ENCODE measurements at regions not wholly inside any gene's neighbourhood (a gene's known extent, or its start where the extent isn't known, plus 50 kb on each side); places are given as distances from the start of the nearest gene placed in this dataset.
"Not testable (repeated sequence)": the region's sequence is repeated elsewhere in the genome, so short reads cannot be mapped to it uniquely, and the experiment has no call there.

DNA sequence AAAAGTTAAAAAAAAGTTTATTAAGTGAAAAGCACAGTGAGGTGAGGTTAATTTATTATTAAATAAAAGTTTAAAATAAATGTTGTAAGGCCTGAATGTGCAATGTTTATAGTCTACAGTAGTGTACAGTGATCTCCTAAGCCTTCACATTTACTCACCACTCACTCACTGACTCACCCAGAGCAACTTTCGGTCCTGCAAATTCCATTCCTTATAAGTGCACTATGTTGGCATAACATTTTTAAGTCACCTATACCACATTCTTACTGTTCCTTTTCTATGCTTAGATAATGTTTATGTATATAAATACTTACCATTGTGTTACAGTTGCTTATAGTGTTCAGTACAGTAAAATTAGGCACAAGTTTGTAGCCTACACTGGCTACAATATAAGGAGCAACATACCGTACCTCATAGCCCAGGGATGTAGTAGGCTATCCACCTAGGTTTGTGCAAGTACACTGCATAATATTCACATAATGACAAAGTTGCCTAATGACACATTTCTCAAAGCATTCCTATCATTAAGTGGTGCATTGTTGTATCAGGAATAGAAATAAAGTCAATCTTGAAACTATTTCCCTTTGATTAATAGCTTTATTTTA, 426.5 kb upstream of the BRINP3 start:
- Histone ChIP-seq H3K27me3 (ENCODE audit: insufficient read depth, low read length) (no peaks in the 10 kb centered on the region), H3K4me3 (ENCODE audit: low read length) (no peak overlapping the region), H3K9me3 (ENCODE audit: insufficient read depth, low read depth, low read length) (no peaks in the 10 kb centered on the region), H3K27ac (ENCODE audit: low read depth, low read length) (no peak overlapping the region), H3K9ac (ENCODE audit: low read depth, low read length) (no peak overlapping the region), H3K36me3 (ENCODE audit: insufficient read depth, low read length) (no peaks in the 10 kb centered on the region), H3K4me1 (ENCODE audit: insufficient read depth, low read length) (no peaks in the 10 kb centered on the region)
- WGBS = 92% methylated on average over 2 of the region's 2 CpGs

- Histone ChIP-seq H3K9me3 (ENCODE audit: insufficient read depth, low read depth, low read length) (no peaks in the 10 kb centered on the region), H3K4me3 (ENCODE audit: low read length) (no peak overlapping the region), H3K4me1 (ENCODE audit: insufficient read depth, low read length) (no peaks in the 10 kb centered on the region), H3K9ac (ENCODE audit: low read depth, low read length) (no peak overlapping the region), H3K27me3 (ENCODE audit: insufficient read depth, low read length) (no peaks in the 10 kb centered on the region), H3K27ac (ENCODE audit: low read depth, low read length) (no peak overlapping the region), H3K36me3 (ENCODE audit: insufficient read depth, low read length) (no peaks in the 10 kb centered on the region)
- WGBS = 94% methylated on average over 1 of the region's 1 CpG
Observed at GRCh38 chr1:190906206-190906725, 428.6 kb upstream of the BRINP3 start.

GRCh38 chr1:190908246-190908645, 430.6 kb upstream of the BRINP3 start:
- no CpG with 5 or more reads among the region's 1 CpG for WGBS
- Histone ChIP-seq H3K9ac (ENCODE audit: low read depth, low read length) (no peak overlapping the region), H3K4me1 (ENCODE audit: insufficient read depth, low read length) (no peaks in the 10 kb centered on the region)

GRCh38 chr1:190908691-190909090, 431.0 kb upstream of the BRINP3 start:
- no peaks in the 10 kb centered on the region for H3K4me1 ChIP-seq (ENCODE audit: insufficient read depth, low read length)
- no peak overlapping the region for H3K9ac ChIP-seq (ENCODE audit: low read depth, low read length)
- no peaks in the 10 kb centered on the region for H3K9me3 ChIP-seq (ENCODE audit: insufficient read depth, low read depth, low read length)
- H3K4me3 ChIP-seq (ENCODE audit: low read length) = no peak overlapping the region
- H3K36me3 ChIP-seq (ENCODE audit: insufficient read depth, low read length) = no peaks in the 10 kb centered on the region
- H3K27me3 ChIP-seq (ENCODE audit: insufficient read depth, low read length) = no peaks in the 10 kb centered on the region
- no peak overlapping the region for H3K27ac ChIP-seq (ENCODE audit: low read depth, low read length)

More at GRCh38 chr1:190908246-190908645, 430.6 kb upstream of the BRINP3 start:
- no peaks in the 10 kb centered on the region for H3K9me3 ChIP-seq (ENCODE audit: insufficient read depth, low read depth, low read length)
- H3K4me3 ChIP-seq (ENCODE audit: low read length) = no peak overlapping the region
- no peaks in the 10 kb centered on the region for H3K36me3 ChIP-seq (ENCODE audit: insufficient read depth, low read length)
- no peaks in the 10 kb centered on the region for H3K27me3 ChIP-seq (ENCODE audit: insufficient read depth, low read length)
- no peak overlapping the region for H3K27ac ChIP-seq (ENCODE audit: low read depth, low read length)

DNA sequence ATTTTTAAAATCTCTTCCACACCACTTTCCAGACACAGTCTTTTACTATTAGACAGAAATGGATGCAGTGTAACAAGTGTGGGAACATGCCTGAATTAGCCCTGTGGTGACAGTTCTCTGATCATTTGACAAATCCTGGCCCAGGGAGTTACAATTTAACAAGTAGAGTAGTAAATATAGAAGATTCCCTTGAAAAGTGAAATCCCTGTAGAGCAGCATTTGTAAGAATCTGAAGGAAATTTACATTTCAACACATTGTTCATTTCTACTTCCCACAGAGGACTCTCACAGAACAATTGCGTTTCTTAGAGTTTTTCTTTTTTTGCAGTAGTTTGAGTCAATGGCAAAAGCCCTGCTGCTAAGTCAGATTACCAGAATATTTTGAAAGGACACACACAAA, 458.3 kb upstream of the BRINP3 start:
- H3K4me1 ChIP-seq (ENCODE audit: insufficient read depth, low read length) = peaks cover 12% of the 10 kb centered on the region; the same call in 1 of the 2 replicates
- no peaks in the 10 kb centered on the region for H3K27me3 ChIP-seq (ENCODE audit: insufficient read depth, low read length)
- H3K9ac ChIP-seq (ENCODE audit: low read depth, low read length) = no peak overlapping the region
- H3K36me3 ChIP-seq (ENCODE audit: insufficient read depth, low read length) = no peaks in the 10 kb centered on the region
- H3K27ac ChIP-seq (ENCODE audit: low read depth, low read length) = no peak overlapping the region; the same call in 1 of the 2 replicates
- H3K4me3 ChIP-seq (ENCODE audit: low read length) = no peak overlapping the region
- H3K9me3 ChIP-seq (ENCODE audit: insufficient read depth, low read depth, low read length) = no peaks in the 10 kb centered on the region
- no CpG with 5 or more reads among the region's 1 CpG for WGBS

- Histone ChIP-seq H3K9me3 (ENCODE audit: insufficient read depth, low read depth, low read length) (no peaks in the 10 kb centered on the region), H3K4me3 (ENCODE audit: low read length) (no peak overlapping the region), H3K36me3 (ENCODE audit: insufficient read depth, low read length) (no peaks in the 10 kb centered on the region), H3K27me3 (ENCODE audit: insufficient read depth, low read length) (no peaks in the 10 kb centered on the region), H3K9ac (ENCODE audit: low read depth, low read length) (no peak overlapping the region), H3K27ac (ENCODE audit: low read depth, low read length) (no peak overlapping the region; the same call in 1 of the 2 replicates), H3K4me1 (ENCODE audit: insufficient read depth, low read length) (peaks cover 12% of the 10 kb centered on the region; the same call in 1 of the 2 replicates)
- WGBS = no CpG with 5 or more reads among the region's 1 CpG
Observed at GRCh38 chr1:190936337-190936736, 458.7 kb upstream of the BRINP3 start.

DNA sequence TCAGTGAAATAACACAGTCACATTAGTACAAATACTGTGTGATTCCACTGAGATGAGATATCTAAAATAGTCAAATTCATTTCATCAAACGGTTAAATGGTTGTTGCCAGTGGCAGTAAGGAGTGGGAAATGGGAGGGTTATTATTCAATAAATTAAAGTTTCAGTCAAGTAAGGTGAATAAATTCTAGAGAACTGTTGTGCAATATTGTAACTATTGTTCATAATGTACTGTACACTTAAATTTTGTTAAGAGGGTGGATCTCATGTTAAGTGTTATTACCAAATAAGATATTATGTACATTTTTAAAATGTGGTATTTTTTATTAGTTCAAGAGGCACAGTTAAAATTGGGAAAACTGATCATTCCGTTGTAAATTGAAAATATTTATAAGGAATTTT, 463.3 kb upstream of the BRINP3 start:
- Histone ChIP-seq H3K4me1 (ENCODE audit: insufficient read depth, low read length) (peaks cover 6% of the 10 kb centered on the region; the same call in 1 of the 2 replicates), H3K4me3 (ENCODE audit: low read length) (no peak overlapping the region), H3K9ac (ENCODE audit: low read depth, low read length) (no peak overlapping the region), H3K27me3 (ENCODE audit: insufficient read depth, low read length) (no peaks in the 10 kb centered on the region), H3K27ac (ENCODE audit: low read depth, low read length) (no peak overlapping the region), H3K9me3 (ENCODE audit: insufficient read depth, low read depth, low read length) (no peaks in the 10 kb centered on the region), H3K36me3 (ENCODE audit: insufficient read depth, low read length) (no peaks in the 10 kb centered on the region)
- WGBS = 100% methylated on average over 2 of the region's 2 CpGs

- H3K9ac ChIP-seq (ENCODE audit: low read depth, low read length) = no peak overlapping the region
- no peaks in the 10 kb centered on the region for H3K4me1 ChIP-seq (ENCODE audit: insufficient read depth, low read length)
- WGBS = no CpG with 5 or more reads among the region's 3 CpGs
- no peak overlapping the region for H3K4me3 ChIP-seq (ENCODE audit: low read length)
- no peaks in the 10 kb centered on the region for H3K9me3 ChIP-seq (ENCODE audit: insufficient read depth, low read depth, low read length)
- H3K36me3 ChIP-seq (ENCODE audit: insufficient read depth, low read length) = no peaks in the 10 kb centered on the region
- H3K27me3 ChIP-seq (ENCODE audit: insufficient read depth, low read length) = no peaks in the 10 kb centered on the region
- H3K27ac ChIP-seq (ENCODE audit: low read depth, low read length) = no peak overlapping the region
Observed at GRCh38 chr1:190942475-190942874, 464.8 kb upstream of the BRINP3 start.

- not testable (repeated sequence) for H3K4me1 ChIP-seq (ENCODE audit: insufficient read depth, low read length); H3K36me3 ChIP-seq (ENCODE audit: insufficient read depth, low read length); H3K4me3 ChIP-seq (ENCODE audit: low read length); H3K27ac ChIP-seq (ENCODE audit: low read depth, low read length); H3K9me3 ChIP-seq (ENCODE audit: insufficient read depth, low read depth, low read length); H3K27me3 ChIP-seq (ENCODE audit: insufficient read depth, low read length); H3K9ac ChIP-seq (ENCODE audit: low read depth, low read length)
- 98% methylated on average over 3 of the region's 5 CpGs for whole genome bisulfite sequencing
Observed at GRCh38 chr1:190943722-190944121, 466.1 kb upstream of the BRINP3 start.

- no peak overlapping the region for H3K9ac ChIP-seq (ENCODE audit: low read depth, low read length)
- 91% methylated on average over 5 of the region's 5 CpGs for WGBS
- no peak overlapping the region for H3K27ac ChIP-seq (ENCODE audit: low read depth, low read length)
- no peaks in the 10 kb centered on the region for H3K9me3 ChIP-seq (ENCODE audit: insufficient read depth, low read depth, low read length)
- no peak overlapping the region for H3K4me3 ChIP-seq (ENCODE audit: low read length)
- no peaks in the 10 kb centered on the region for H3K27me3 ChIP-seq (ENCODE audit: insufficient read depth, low read length)
- H3K36me3 ChIP-seq (ENCODE audit: insufficient read depth, low read length) = no peaks in the 10 kb centered on the region
- H3K4me1 ChIP-seq (ENCODE audit: insufficient read depth, low read length) = no peaks in the 10 kb centered on the region
Observed at GRCh38 chr1:190949939-190950338, 472.3 kb upstream of the BRINP3 start.

GRCh38 chr1:190957565-190957964, 479.9 kb upstream of the BRINP3 start:
- H3K36me3 ChIP-seq (ENCODE audit: insufficient read depth, low read length) = no peaks in the 10 kb centered on the region
- H3K27me3 ChIP-seq (ENCODE audit: insufficient read depth, low read length) = no peaks in the 10 kb centered on the region
- H3K27ac ChIP-seq (ENCODE audit: low read depth, low read length) = no peak overlapping the region
- no peaks in the 10 kb centered on the region for H3K4me1 ChIP-seq (ENCODE audit: insufficient read depth, low read length)
- H3K4me3 ChIP-seq (ENCODE audit: low read length) = no peak overlapping the region
- H3K9ac ChIP-seq (ENCODE audit: low read depth, low read length) = no peak overlapping the region
- no peaks in the 10 kb centered on the region for H3K9me3 ChIP-seq (ENCODE audit: insufficient read depth, low read depth, low read length)

- H3K27me3 ChIP-seq (ENCODE audit: insufficient read depth, low read length) = no peaks in the 10 kb centered on the region
- no peaks in the 10 kb centered on the region for H3K4me1 ChIP-seq (ENCODE audit: insufficient read depth, low read length)
- no peaks in the 10 kb centered on the region for H3K36me3 ChIP-seq (ENCODE audit: insufficient read depth, low read length)
- H3K27ac ChIP-seq (ENCODE audit: low read depth, low read length) = no peak overlapping the region
- no peaks in the 10 kb centered on the region for H3K9me3 ChIP-seq (ENCODE audit: insufficient read depth, low read depth, low read length)
- 100% methylated on average over 1 of the region's 2 CpGs for WGBS
- H3K4me3 ChIP-seq (ENCODE audit: low read length) = no peak overlapping the region
- H3K9ac ChIP-seq (ENCODE audit: low read depth, low read length) = no peak overlapping the region
Observed at GRCh38 chr1:190963321-190963720, 485.7 kb upstream of the BRINP3 start.

All from HUES64 (cell line).